ENCODE measurements at regions not wholly inside any gene's neighbourhood (a gene's known extent, or its start where the extent isn't known, plus 50 kb on each side); places are given as distances from the start of the nearest gene placed in this dataset.

GRCh38 chr1:114334297-114334696 is 176.7 kb downstream of the TRIM33 start:
- no peaks in the 10 kb centered on the region for H4K20me1 ChIP-seq (ENCODE audit: control insufficient read depth, insufficient read depth, insufficient read length)
- no peaks in the 10 kb centered on the region for H3K79me2 ChIP-seq (ENCODE audit: insufficient read depth, low read length)
- no peak overlapping the region for H2AFZ ChIP-seq (ENCODE audit: low read length)
- H2BK15ac ChIP-seq (ENCODE audit: low read depth, low read length), result no peak overlapping the region
- DNase-seq, result no peak
- no peak overlapping the region for H2AK5ac ChIP-seq (ENCODE audit: insufficient read length, low read length)
- H3K23ac ChIP-seq (ENCODE audit: insufficient read length, low read depth, low read length), result no peak overlapping the region
- H3K23me2 ChIP-seq (ENCODE audit: insufficient read length, low read depth, low read length, poor library complexity, severe bottlenecking), result no peaks in the 10 kb centered on the region
- no peak overlapping the region for H2BK5ac ChIP-seq (ENCODE audit: insufficient read length, low read length)
- H3K27me3 ChIP-seq (ENCODE audit: insufficient read depth, low read length), result no peaks in the 10 kb centered on the region
- H3T11ph ChIP-seq (ENCODE audit: low read length), result no peak overlapping the region
- H2BK12ac ChIP-seq (ENCODE audit: insufficient read length, low read depth, low read length), result no peak overlapping the region
- no peak overlapping the region for H3K4me2 ChIP-seq (ENCODE audit: insufficient read depth, insufficient read length, low read length)
- H2BK120ac ChIP-seq (ENCODE audit: low read depth, low read length, poor library complexity, severe bottlenecking), result no peak overlapping the region
- H3K18ac ChIP-seq (ENCODE audit: insufficient read length, low read depth, low read length), result no peak overlapping the region
- no peak overlapping the region for H3K56ac ChIP-seq (ENCODE audit: insufficient read length, low read depth, low read length)
- Mint-ChIP-seq H3K4me1 (peaks cover 0 to 5% of the 10 kb centered on the region in 2 experiments; a peak in 1 of 4 replicates), H3K9me3 (no peaks in the 10 kb centered on the region), H3K36me3 (ENCODE audit: insufficient read depth in 1 of 3, low read depth in 3 of 3) (no peaks in the 10 kb centered on the region), H3K27me3 (ENCODE audit: low read depth) (peaks cover 22% of the 10 kb centered on the region), H3K4me3 (no peak overlapping the region), H3K27ac (no peak overlapping the region)
- no peak overlapping the region for H4K8ac ChIP-seq (replicated peaks; ENCODE audit: insufficient read length, low read depth, low read length)
- no peaks in the 10 kb centered on the region for H3K4me1 ChIP-seq (ENCODE audit: insufficient read depth, low read length)
- H3K9ac ChIP-seq (ENCODE audit: extremely low read depth, insufficient read length, low read length), result no peak overlapping the region
- no peak overlapping the region for H3K27ac ChIP-seq (ENCODE audit: insufficient read length, low read depth, low read length)
- H3K9me3 ChIP-seq (ENCODE audit: control insufficient read depth, low read depth, low read length), result no peaks in the 10 kb centered on the region
- H4K91ac ChIP-seq (ENCODE audit: insufficient read length, low read depth, low read length), result no peak overlapping the region
- no peak for TF ChIP-seq CTCF (conservative IDR thresholded peaks at IDR 0.05)
- H4K5ac ChIP-seq (ENCODE audit: insufficient read length, low read depth, low read length), result no peak overlapping the region
- no peaks in the 10 kb centered on the region for H3K79me1 ChIP-seq (ENCODE audit: insufficient read depth, low read depth, low read length, poor library complexity, severe bottlenecking)
- no peak overlapping the region for H3K4ac ChIP-seq (ENCODE audit: low read depth, low read length)
- no peak overlapping the region for H2BK20ac ChIP-seq (ENCODE audit: low read depth, low read length, poor library complexity, severe bottlenecking)
- H3K14ac ChIP-seq (ENCODE audit: insufficient read depth, low read length), result no peak overlapping the region
